Left ventricle myocardium inferior (tissue), 1 donor: ENCODE measurements at regions not wholly inside any gene's neighbourhood (a gene's known extent, or its start where the extent isn't known, plus 50 kb on each side); places are given as distances from the start of the nearest gene placed in this dataset.

ENCODE experiments used
- DNase-seq: peaks from one replicate; pipeline ENCODE4 v3.0.0-alpha.2; 2020
- H3K27ac ChIP-seq: fragments of 200-600 bp; replicated peaks from 2 replicates; pipeline ENCODE4 v1.8.0; 2021
- H3K27me3 ChIP-seq: fragments of 200-600 bp; 2 replicates; pipeline ENCODE4 v1.8.0; 2021; ENCODE audit warnings: low read depth
- H3K36me3 ChIP-seq: fragments of 200-600 bp; 2 replicates; pipeline ENCODE4 v1.8.0; 2021
- H3K4me1 ChIP-seq: fragments of 200-600 bp; 2 replicates; pipeline ENCODE4 v1.8.0; 2021
- H3K4me3 ChIP-seq: fragments of 200-600 bp; 2 replicates; pipeline ENCODE4 v1.8.0; 2021; ENCODE audit warnings: mild to moderate bottlenecking, moderate library complexity
- H3K9me3 ChIP-seq: fragments of 200-600 bp; replicated peaks from 2 replicates; pipeline ENCODE4 v1.8.0; 2021
- CTCF ChIP-seq: fragments of 200-600 bp; IDR thresholded peaks from 2 replicates; pipeline ENCODE4 v1.8.0; 2021; ENCODE audit warnings: antibody characterized with exemption, mild to moderate bottlenecking, borderline replicate concordance
- intact Hi-C: fragments of 100-400 bp; cut with micrococcal nuclease; formaldehyde crosslinking; loops from one replicate; pipeline ENCODE4 v1.11.0; 2022
- donor health status: DM: no; HTN: yes; CAD: no; lungs with severe emphysema.

DNA sequence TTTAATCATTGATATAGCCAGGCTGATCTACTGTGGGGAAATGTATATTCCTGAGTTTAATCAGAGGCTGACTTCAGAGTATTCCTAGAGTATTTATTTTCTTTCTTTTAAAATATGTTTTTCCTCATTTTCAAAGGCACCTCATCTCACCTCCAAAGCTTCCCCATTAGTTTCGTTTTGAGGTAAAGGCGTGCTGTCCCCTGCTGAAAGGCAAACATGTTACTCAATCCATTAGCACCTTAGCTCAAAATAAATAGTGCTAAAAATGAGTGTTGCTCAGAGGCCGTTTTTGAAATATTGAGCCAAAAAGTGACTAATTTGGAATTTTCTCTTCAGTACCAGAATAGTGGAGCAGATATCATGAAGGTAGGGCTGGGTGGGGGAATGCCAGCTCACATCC lies 386.2 kb downstream of the SOX11 start:
- DNase-seq, result no peak
- peaks cover 5% of the 10 kb centered on the region for H3K4me1 ChIP-seq
- no peak for TF ChIP-seq CTCF
- no peak overlapping the region for H3K27ac ChIP-seq
- intact Hi-C loops, result no loop called here
- no peaks in the 10 kb centered on the region for H3K9me3 ChIP-seq
- H3K4me3 ChIP-seq, result no peak overlapping the region
- H3K36me3 ChIP-seq, result no peaks in the 10 kb centered on the region
- no peaks in the 10 kb centered on the region for H3K27me3 ChIP-seq

DNA sequence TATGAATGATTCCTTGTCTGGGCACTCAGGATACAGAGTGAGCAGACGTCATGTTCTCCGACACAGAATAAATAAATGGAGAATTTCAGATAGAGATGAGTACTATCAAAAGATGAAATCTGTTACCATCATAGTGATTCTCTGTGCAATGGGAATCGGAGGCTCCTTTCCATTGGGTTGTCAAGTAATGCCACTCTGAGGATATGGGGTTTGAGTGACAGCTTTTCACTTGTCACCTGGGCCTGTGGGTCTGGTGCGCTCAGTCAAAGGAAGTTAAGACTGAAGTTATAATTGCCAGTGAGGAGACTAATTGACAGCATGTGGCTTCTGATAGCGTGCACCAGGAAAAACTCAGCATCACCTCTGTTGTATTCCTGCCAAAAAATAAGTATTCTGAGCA lies 387.2 kb downstream of the SOX11 start:
- Histone ChIP-seq H3K27me3 (no peaks in the 10 kb centered on the region), H3K9me3 (no peaks in the 10 kb centered on the region), H3K4me3 (no peak overlapping the region), H3K4me1 (peaks cover 5% of the 10 kb centered on the region), H3K27ac (no peak overlapping the region), H3K36me3 (no peaks in the 10 kb centered on the region)
- no peak for TF ChIP-seq CTCF
- intact Hi-C loops, result no loop called here
- DNase-seq, result no peak

DNA sequence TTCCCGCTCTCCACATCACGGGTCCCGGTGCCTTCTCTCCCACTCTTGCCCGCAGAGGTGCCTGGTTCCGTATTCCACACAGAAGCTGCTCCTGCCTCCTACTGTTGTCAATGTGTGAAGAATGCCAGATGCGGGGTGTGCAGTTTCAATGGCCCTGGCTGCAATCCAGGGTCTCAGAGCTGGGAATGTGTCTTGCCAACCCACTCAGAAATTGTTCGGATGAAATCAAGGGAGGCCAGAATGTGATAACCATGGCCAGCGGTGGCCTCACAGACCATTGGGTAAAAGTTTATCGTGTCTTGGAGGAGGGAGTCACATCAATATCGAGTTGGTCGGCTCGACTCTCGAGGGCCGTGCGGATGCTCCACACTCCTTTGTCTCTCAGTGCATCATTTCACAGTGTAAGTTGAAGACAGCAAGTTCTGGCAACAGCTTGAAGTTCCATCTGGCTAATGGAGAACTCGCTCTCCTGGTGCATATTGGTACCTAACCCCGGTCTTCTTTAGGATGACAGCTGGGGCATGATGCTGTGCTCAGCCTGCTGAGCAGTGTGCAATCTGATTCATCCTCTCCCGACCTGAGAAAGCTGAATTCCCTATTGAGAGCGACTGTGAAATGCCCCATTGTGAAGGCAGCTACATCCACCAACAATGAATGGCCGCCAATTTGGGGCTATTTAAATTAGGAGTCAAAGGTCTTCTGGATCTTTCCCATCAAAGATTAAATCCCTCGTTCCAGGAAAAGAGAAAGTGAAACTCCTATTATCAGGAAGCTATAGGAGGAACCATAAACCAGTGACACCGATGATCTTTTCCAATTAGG lies 389.0 kb downstream of the SOX11 start:
- intact Hi-C loops, result no loop called here
- peak overlapping the region; percentile 3 for H3K4me3 ChIP-seq
- no peaks in the 10 kb centered on the region for H3K27me3 ChIP-seq
- TF ChIP-seq CTCF, result no peak
- peaks cover 5% of the 10 kb centered on the region for H3K4me1 ChIP-seq
- DNase-seq, result no peak
- H3K9me3 ChIP-seq, result no peaks in the 10 kb centered on the region
- H3K27ac ChIP-seq, result no peak overlapping the region
- H3K36me3 ChIP-seq, result no peaks in the 10 kb centered on the region

- H3K36me3 ChIP-seq, result no peaks in the 10 kb centered on the region
- H3K27ac ChIP-seq, result no peak overlapping the region
- intact Hi-C loops, result no loop called here
- DNase-seq, result no peak
- H3K4me3 ChIP-seq, result no peak overlapping the region
- TF ChIP-seq CTCF, result no peak
- no peaks in the 10 kb centered on the region for H3K27me3 ChIP-seq
- peaks cover 5% of the 10 kb centered on the region for H3K4me1 ChIP-seq
- no peaks in the 10 kb centered on the region for H3K9me3 ChIP-seq
These were observed 389.9 kb downstream of the SOX11 start for GRCh38 chr2:6081955-6082624.

DNA sequence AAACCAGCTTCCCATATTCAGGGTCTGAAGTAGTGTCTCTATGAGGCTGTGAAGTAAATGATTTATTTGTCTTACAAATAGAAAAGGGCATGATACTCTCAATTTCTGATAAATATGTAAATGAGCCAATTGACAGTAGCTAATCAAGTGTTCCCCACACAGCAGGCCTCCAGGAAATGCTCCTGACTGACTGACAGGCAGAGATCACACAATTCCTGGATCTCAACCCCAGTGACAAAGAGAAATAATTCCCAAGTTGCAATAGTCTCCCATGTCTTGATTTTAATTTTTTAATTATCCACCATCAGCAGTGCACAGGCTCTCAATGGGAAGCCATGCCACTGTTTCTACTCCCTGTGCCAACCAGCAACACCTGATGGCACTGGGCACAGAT lies 390.4 kb downstream of the SOX11 start:
- DNase-seq, result no peak
- intact Hi-C loops, result no loop called here
- Histone ChIP-seq H3K4me3 (no peak overlapping the region), H3K9me3 (peaks cover 4% of the 10 kb centered on the region), H3K36me3 (no peaks in the 10 kb centered on the region), H3K4me1 (peaks cover 5% of the 10 kb centered on the region), H3K27ac (no peak overlapping the region), H3K27me3 (no peaks in the 10 kb centered on the region)
- TF ChIP-seq CTCF, result no peak
